Kidney (tissue), 13 donors: ENCODE measurements at regions not wholly inside any gene's neighbourhood (a gene's known extent, or its start where the extent isn't known, plus 50 kb on each side); places are given as distances from the start of the nearest gene placed in this dataset.

Source experiments
- DNase-seq, 5 donors: peaks; one replicate each; pipeline ENCODE4 v3.0.0-alpha.2; 2013 to 2020
- FAIRE-seq: peaks from 2 replicates; lab custom pipeline; 2012; peaks lifted over from hg19 to GRCh38; lab: Jason Lieb, UNC
- H3K27ac ChIP-seq, 2 donors: one replicate each; pipeline ENCODE4 v1.7.0; 2013; ENCODE audit warnings: low read depth in 2 of 2, low read length in 2 of 2, inconsistent platforms in 1 of 2
- H3K27me3 ChIP-seq: one replicate; pipeline ENCODE4 v1.7.1; 2013; ENCODE audit warnings: low read length, inconsistent platforms; ENCODE audit not compliant: control insufficient read depth, insufficient read depth
- H3K36me3 ChIP-seq, 3 donors: one replicate each; pipeline versions ENCODE4 v1.7.0 to v1.7.1; 2013; ENCODE audit warnings: low read length in 3 of 3, control low read depth in 1 of 3, inconsistent platforms in 1 of 3; ENCODE audit not compliant: insufficient read depth in 3 of 3, control insufficient read depth in 2 of 3
- H3K4me1 ChIP-seq, 3 donors: one replicate each; pipeline versions ENCODE4 v1.7.0 to v1.7.1; 2013; ENCODE audit warnings: low read length in 3 of 3, inconsistent platforms in 1 of 3, low read depth in 1 of 3; ENCODE audit not compliant: control insufficient read depth in 2 of 3, insufficient read depth in 2 of 3
- H3K4me3 ChIP-seq, 3 donors: one replicate each; pipeline versions ENCODE4 v1.7.0 to v1.8.1; 2013; ENCODE audit warnings: low read length in 3 of 3, control low read depth in 1 of 3, inconsistent platforms in 1 of 3
- H3K9ac ChIP-seq, 3 donors: one replicate each; pipeline versions ENCODE4 v1.7.0 to v1.7.1; 2013; ENCODE audit warnings: low read length in 3 of 3, control low read depth in 1 of 3, inconsistent platforms in 1 of 3
- H3K9me3 ChIP-seq, 3 donors: one replicate each; pipeline versions ENCODE4 v1.7.0 to v1.7.1; 2013; ENCODE audit warnings: low read length in 3 of 3, control low read depth in 1 of 3, inconsistent platforms in 1 of 3; ENCODE audit not compliant: control insufficient read depth in 2 of 3, insufficient read depth in 1 of 3
- intact Hi-C: fragments of 100-400 bp; cut with DNase I; formaldehyde crosslinking; loops from one replicate; pipeline ENCODE4 v1.11.1; 2022
- TF ChIP-seq, protein P1 (sequence below): IDR thresholded peaks from 3 replicates; pipeline ENCODE4 v1.5.1; 2012; ENCODE audit warnings: mild to moderate bottlenecking, moderate library complexity, borderline replicate concordance; ENCODE audit not compliant: insufficient read depth; ENCODE audit errors: extremely low read depth
- donor health status: control.
- donor health status: control.
- donor health status: control.
- donor health status: control.
- donor health status: control.
- donor health status: DM: yes; HTN: yes; CAD: no.
- donor health status: Normal renal cell carcinoma (clear cell type).

DNA sequence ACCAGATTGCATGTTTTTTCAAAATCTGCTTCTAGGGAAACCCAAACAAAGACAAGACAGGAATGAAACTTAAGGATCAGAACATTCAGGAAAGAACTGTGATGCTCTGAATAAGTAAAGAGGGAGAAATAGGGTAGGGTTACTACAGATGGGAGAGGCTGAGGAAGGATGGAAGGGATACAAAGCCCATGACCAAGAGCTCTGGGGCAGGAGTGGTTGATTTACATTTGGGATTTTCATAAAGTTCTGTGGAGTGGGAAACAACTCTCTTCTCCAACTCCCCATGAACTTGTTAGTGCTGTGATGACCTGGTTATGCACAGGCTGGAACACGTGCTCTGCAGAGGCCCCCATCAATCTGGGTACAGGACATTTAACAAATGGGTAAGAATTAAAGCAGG is 216.0 kb upstream of the KLF14 start:
- H3K4me1 ChIP-seq = peaks cover 0 to 4% (median 0%) of the 10 kb centered on the region in 3 donors
- intact Hi-C loops = no loop called here
- H3K9me3 ChIP-seq = no peaks in the 10 kb centered on the region
- no peak overlapping the region for H3K4me3 ChIP-seq
- FAIRE-seq = no peak
- no peak overlapping the region for H3K27ac ChIP-seq
- DNase-seq = no peak
- peaks cover 0 to 7% (median 0%) of the 10 kb centered on the region in 3 donors for H3K36me3 ChIP-seq
- H3K27me3 ChIP-seq = no peaks in the 10 kb centered on the region
- TF ChIP-seq, protein P1, sequence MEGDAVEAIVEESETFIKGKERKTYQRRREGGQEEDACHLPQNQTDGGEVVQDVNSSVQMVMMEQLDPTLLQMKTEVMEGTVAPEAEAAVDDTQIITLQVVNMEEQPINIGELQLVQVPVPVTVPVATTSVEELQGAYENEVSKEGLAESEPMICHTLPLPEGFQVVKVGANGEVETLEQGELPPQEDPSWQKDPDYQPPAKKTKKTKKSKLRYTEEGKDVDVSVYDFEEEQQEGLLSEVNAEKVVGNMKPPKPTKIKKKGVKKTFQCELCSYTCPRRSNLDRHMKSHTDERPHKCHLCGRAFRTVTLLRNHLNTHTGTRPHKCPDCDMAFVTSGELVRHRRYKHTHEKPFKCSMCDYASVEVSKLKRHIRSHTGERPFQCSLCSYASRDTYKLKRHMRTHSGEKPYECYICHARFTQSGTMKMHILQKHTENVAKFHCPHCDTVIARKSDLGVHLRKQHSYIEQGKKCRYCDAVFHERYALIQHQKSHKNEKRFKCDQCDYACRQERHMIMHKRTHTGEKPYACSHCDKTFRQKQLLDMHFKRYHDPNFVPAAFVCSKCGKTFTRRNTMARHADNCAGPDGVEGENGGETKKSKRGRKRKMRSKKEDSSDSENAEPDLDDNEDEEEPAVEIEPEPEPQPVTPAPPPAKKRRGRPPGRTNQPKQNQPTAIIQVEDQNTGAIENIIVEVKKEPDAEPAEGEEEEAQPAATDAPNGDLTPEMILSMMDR = no peak
- H3K9ac ChIP-seq = no peak overlapping the region

DNA sequence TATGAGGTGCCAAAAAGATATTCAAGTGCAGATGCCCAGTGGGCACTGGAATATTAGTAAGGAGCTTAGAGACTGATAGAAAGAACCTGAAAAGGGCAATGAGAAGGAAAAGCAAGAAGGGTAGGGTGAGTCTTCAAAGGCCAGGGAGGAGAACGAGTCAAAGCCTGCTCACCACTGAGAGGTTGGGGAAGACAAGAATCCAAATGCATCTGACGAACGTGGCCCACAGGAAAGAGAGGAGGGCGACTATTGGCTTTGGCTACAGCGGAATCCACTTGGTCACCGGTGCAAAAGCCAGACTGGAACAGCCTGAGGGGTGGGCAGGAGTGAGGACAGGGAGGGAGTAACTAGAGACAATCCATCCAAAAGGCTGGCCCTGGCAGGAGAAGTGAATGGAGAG is 216.7 kb upstream of the KLF14 start:
- peaks cover 0 to 4% (median 4%) of the 10 kb centered on the region in 3 donors for H3K4me1 ChIP-seq
- H3K9me3 ChIP-seq = no peaks in the 10 kb centered on the region
- FAIRE-seq = no peak
- peaks cover 0 to 7% (median 0%) of the 10 kb centered on the region in 3 donors for H3K36me3 ChIP-seq
- DNase-seq = no peak
- TF ChIP-seq, protein P1 = no peak
- no peaks in the 10 kb centered on the region for H3K27me3 ChIP-seq
- intact Hi-C loops = no loop called here
- no peak overlapping the region for H3K4me3 ChIP-seq
- no peak overlapping the region for H3K27ac ChIP-seq
- no peak overlapping the region for H3K9ac ChIP-seq

DNA sequence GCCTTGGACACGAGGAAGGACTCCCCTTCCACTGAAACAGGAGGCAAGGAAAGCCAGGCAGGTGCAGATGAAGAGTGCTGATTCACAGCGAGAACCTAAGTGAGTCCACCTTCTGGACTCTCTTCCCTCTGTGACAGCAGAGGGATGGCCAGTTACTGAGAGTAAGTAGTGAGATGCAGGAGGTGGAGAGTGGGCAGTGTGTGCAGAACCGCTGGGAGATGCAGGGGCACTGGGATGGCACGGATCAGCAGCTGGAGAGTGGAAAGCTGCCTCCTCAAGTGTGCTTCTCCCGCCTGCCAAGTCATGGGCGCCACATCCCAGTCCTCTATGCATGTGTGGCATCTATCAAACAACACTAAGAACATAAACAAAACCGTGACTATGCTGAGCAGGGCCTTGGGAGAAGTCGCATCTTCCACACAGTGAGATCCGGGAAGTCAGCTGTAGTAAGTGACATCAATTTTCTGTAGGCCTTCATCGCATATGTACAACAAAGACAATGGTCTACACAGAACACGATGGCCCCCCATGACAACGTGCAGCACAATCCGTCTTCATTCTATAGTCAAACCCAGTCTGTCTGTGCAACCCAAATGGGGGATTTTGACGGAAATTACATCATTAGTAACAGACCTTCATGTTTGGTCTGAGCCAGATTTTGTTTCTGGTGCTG is 217.4 kb upstream of the KLF14 start:
- Histone ChIP-seq H3K4me1 (peaks cover 0 to 5% (median 4%) of the 10 kb centered on the region in 3 donors), H3K4me3 (no peak overlapping the region), H3K27me3 (no peaks in the 10 kb centered on the region), H3K27ac (no peak overlapping the region), H3K9me3 (no peaks in the 10 kb centered on the region), H3K9ac (no peak overlapping the region), H3K36me3 (peaks cover 0 to 7% (median 0%) of the 10 kb centered on the region in 3 donors)
- DNase-seq (no peak), FAIRE-seq (no peak)
- intact Hi-C loops = no loop called here
- TF ChIP-seq, protein P1 = no peak
